ENCODE measurements at regions not wholly inside any gene's neighbourhood (a gene's known extent, or its start where the extent isn't known, plus 50 kb on each side); places are given as distances from the start of the nearest gene placed in this dataset.
"Not testable (repeated sequence)": the region's sequence is repeated elsewhere in the genome, so short reads cannot be mapped to it uniquely, and the experiment has no call there.

DNA sequence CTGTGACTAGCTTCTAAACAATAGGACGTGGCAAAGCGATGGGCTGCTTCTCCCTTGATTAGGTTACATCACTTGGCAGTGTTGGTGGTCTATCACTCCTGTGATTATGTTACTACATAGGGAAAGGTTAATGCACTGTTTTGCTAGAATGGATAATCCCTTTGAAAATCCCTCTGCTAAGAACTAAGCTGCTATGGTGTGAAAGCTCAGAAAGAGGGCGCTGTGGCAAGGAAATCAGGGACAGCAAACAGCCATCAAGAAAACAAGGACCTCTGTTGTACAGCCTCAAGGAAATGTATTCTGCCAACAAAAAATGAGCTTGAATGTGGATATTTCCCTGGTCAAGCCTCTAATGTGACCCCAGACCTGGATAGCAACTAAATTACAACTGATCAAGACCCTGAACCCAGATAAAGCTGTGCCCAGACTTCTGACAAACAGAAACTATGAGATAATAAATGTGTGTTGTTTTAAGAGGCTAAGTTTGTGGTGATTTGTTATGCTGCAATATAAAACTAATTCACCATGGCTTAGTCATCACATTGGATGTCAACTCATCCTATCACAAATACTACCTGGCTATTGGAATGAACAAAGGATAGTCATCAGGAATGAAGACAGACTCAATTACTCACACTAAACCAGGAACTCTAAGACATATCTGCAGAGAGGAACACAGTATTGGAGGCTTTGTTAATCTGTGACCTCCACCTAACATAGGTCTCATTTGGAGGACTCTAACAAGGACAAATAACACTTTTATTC is 1215.9 kb downstream of the EFNA5 start:
- Mint-ChIP-seq H3K4me3 (no peak overlapping the region), H3K36me3 (no peaks in the 10 kb centered on the region), H3K4me1 (no peaks in the 10 kb centered on the region), H3K27ac (no peak overlapping the region), H3K27me3 (no peaks in the 10 kb centered on the region), H3K9me3 (no peaks in the 10 kb centered on the region)
- no peak for DNase-seq (ENCODE audit: low spot score in 2 of 2)
- no peak for ATAC-seq (ENCODE audit: low read depth)

- no peaks in the 10 kb centered on the region for H3K36me3 Mint-ChIP-seq
- ATAC-seq (ENCODE audit: low read depth) (no peak), DNase-seq (ENCODE audit: low spot score in 2 of 2) (no peak)
- no peaks in the 10 kb centered on the region for H3K9me3 Mint-ChIP-seq
- H3K4me3 Mint-ChIP-seq, result no peak overlapping the region
- H3K27ac Mint-ChIP-seq, result no peak overlapping the region
- no peaks in the 10 kb centered on the region for H3K27me3 Mint-ChIP-seq
- H3K4me1 Mint-ChIP-seq, result no peaks in the 10 kb centered on the region
Observed at GRCh38 chr5:106454050-106454449, 1216.7 kb downstream of the EFNA5 start.

GRCh38 chr5:106451998-106452397 is 1218.7 kb downstream of the EFNA5 start:
- no peaks in the 10 kb centered on the region for H3K27me3 Mint-ChIP-seq
- H3K4me1 Mint-ChIP-seq, result no peaks in the 10 kb centered on the region
- no peak overlapping the region for H3K4me3 Mint-ChIP-seq
- H3K36me3 Mint-ChIP-seq, result no peaks in the 10 kb centered on the region
- H3K27ac Mint-ChIP-seq, result no peak overlapping the region
- DNase-seq (ENCODE audit: low spot score in 2 of 2), result no peak
- ATAC-seq (ENCODE audit: low read depth), result no peak
- no peaks in the 10 kb centered on the region for H3K9me3 Mint-ChIP-seq

- no peak overlapping the region for H3K27ac Mint-ChIP-seq
- DNase-seq (ENCODE audit: low spot score in 2 of 2), result no peak
- no peaks in the 10 kb centered on the region for H3K27me3 Mint-ChIP-seq
- no peak for ATAC-seq (ENCODE audit: low read depth)
- H3K4me1 Mint-ChIP-seq, result no peaks in the 10 kb centered on the region
- no peaks in the 10 kb centered on the region for H3K36me3 Mint-ChIP-seq
- no peak overlapping the region for H3K4me3 Mint-ChIP-seq
- no peaks in the 10 kb centered on the region for H3K9me3 Mint-ChIP-seq
Observed at GRCh38 chr5:106443746-106444145, 1227.0 kb downstream of the EFNA5 start.

GRCh38 chr5:106435185-106435584 is 1235.6 kb downstream of the EFNA5 start:
- Mint-ChIP-seq H3K27ac (no peak overlapping the region), H3K27me3 (no peaks in the 10 kb centered on the region), H3K36me3 (no peaks in the 10 kb centered on the region), H3K4me3 (no peak overlapping the region), H3K9me3 (peaks cover 5% of the 10 kb centered on the region), H3K4me1 (no peaks in the 10 kb centered on the region)
- ATAC-seq (ENCODE audit: low read depth), result no peak
- DNase-seq (ENCODE audit: low spot score in 2 of 2), result no peak

- not testable (repeated sequence) for H3K36me3 Mint-ChIP-seq; H3K4me3 Mint-ChIP-seq; ATAC-seq (ENCODE audit: low read depth); H3K27me3 Mint-ChIP-seq; DNase-seq (ENCODE audit: low spot score in 2 of 2); H3K4me1 Mint-ChIP-seq; H3K27ac Mint-ChIP-seq
- peaks cover 11% of the 10 kb centered on the region for H3K9me3 Mint-ChIP-seq
Observed at GRCh38 chr5:106430733-106431132, 1240.0 kb downstream of the EFNA5 start.

- no peaks in the 10 kb centered on the region for H3K36me3 Mint-ChIP-seq
- H3K4me1 Mint-ChIP-seq, result no peaks in the 10 kb centered on the region
- H3K27ac Mint-ChIP-seq, result no peak overlapping the region
- no peaks in the 10 kb centered on the region for H3K27me3 Mint-ChIP-seq
- DNase-seq (ENCODE audit: low spot score in 2 of 2) (no peak), ATAC-seq (ENCODE audit: low read depth) (no peak)
- H3K4me3 Mint-ChIP-seq, result no peak overlapping the region
- peaks cover 2% of the 10 kb centered on the region for H3K9me3 Mint-ChIP-seq
Observed at GRCh38 chr5:106423109-106423897, 1247.4 kb downstream of the EFNA5 start.

GRCh38 chr5:106420102-106420501 is 1250.6 kb downstream of the EFNA5 start:
- DNase-seq (ENCODE audit: low spot score in 2 of 2), result no peak
- no peak overlapping the region for H3K27ac Mint-ChIP-seq
- ATAC-seq (ENCODE audit: low read depth), result no peak
- H3K9me3 Mint-ChIP-seq, result peaks cover 6% of the 10 kb centered on the region
- no peaks in the 10 kb centered on the region for H3K36me3 Mint-ChIP-seq
- no peak overlapping the region for H3K4me3 Mint-ChIP-seq
- H3K4me1 Mint-ChIP-seq, result no peaks in the 10 kb centered on the region
- H3K27me3 Mint-ChIP-seq, result no peaks in the 10 kb centered on the region

DNA sequence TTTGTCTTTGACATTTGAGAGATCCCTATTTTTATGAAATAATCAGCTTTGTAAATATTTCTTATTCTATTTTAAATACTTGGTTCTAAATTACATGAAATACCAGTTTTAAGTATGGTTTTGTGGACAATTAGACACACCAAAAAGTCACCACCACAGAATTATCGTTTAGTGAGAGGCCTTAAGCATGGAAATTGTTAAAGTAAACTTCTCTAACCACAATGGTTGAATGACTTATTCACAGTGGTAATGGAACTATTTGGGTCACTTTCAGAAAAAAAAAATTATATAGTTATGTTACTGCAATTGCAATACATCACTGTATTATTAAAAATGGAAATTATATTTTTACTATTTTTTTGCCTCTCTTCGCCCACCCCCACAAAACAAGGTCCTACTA is 1252.5 kb downstream of the EFNA5 start:
- no peaks in the 10 kb centered on the region for H3K27me3 Mint-ChIP-seq
- no peak for ATAC-seq (ENCODE audit: low read depth)

GRCh38 chr5:106417566-106417965 is 1253.2 kb downstream of the EFNA5 start:
- Mint-ChIP-seq H3K27ac (no peak overlapping the region), H3K9me3 (peaks cover 6% of the 10 kb centered on the region), H3K27me3 (no peaks in the 10 kb centered on the region), H3K36me3 (no peaks in the 10 kb centered on the region), H3K4me3 (no peak overlapping the region), H3K4me1 (no peaks in the 10 kb centered on the region)
- no peak for DNase-seq (ENCODE audit: low spot score in 2 of 2)
- ATAC-seq (ENCODE audit: low read depth), result no peak

More for the DNA sequence above, 1252.5 kb downstream of the EFNA5 start:
- DNase-seq (ENCODE audit: low spot score in 2 of 2), result no peak
- Mint-ChIP-seq H3K4me3 (no peak overlapping the region), H3K27ac (no peak overlapping the region), H3K9me3 (peaks cover 6% of the 10 kb centered on the region), H3K4me1 (no peaks in the 10 kb centered on the region), H3K36me3 (no peaks in the 10 kb centered on the region)

GRCh38 chr5:106417163-106417562 is 1253.6 kb downstream of the EFNA5 start:
- ATAC-seq (ENCODE audit: low read depth) (no peak), DNase-seq (ENCODE audit: low spot score in 2 of 2) (no peak)
- H3K4me3 Mint-ChIP-seq, result no peak overlapping the region
- no peaks in the 10 kb centered on the region for H3K27me3 Mint-ChIP-seq
- no peak overlapping the region for H3K27ac Mint-ChIP-seq
- H3K36me3 Mint-ChIP-seq, result no peaks in the 10 kb centered on the region
- no peaks in the 10 kb centered on the region for H3K4me1 Mint-ChIP-seq
- H3K9me3 Mint-ChIP-seq, result peaks cover 6% of the 10 kb centered on the region

GRCh38 chr5:106415541-106415940 is 1255.2 kb downstream of the EFNA5 start:
- no peak overlapping the region for H3K27ac Mint-ChIP-seq
- ATAC-seq (ENCODE audit: low read depth), result no peak
- H3K4me1 Mint-ChIP-seq, result no peaks in the 10 kb centered on the region
- H3K9me3 Mint-ChIP-seq, result peaks cover 4% of the 10 kb centered on the region
- H3K4me3 Mint-ChIP-seq, result no peak overlapping the region
- no peaks in the 10 kb centered on the region for H3K27me3 Mint-ChIP-seq
- no peak for DNase-seq (ENCODE audit: low spot score in 2 of 2)
- no peaks in the 10 kb centered on the region for H3K36me3 Mint-ChIP-seq

- DNase-seq (ENCODE audit: low spot score in 2 of 2) (no peak), ATAC-seq (ENCODE audit: low read depth) (no peak)
- Mint-ChIP-seq H3K27me3 (no peaks in the 10 kb centered on the region), H3K27ac (no peak overlapping the region), H3K4me1 (no peaks in the 10 kb centered on the region), H3K36me3 (no peaks in the 10 kb centered on the region), H3K9me3 (peaks cover 6% of the 10 kb centered on the region), H3K4me3 (no peak overlapping the region)
Observed at GRCh38 chr5:106414342-106414741, 1256.4 kb downstream of the EFNA5 start.

GRCh38 chr5:106412606-106413005 is 1258.1 kb downstream of the EFNA5 start:
- no peak for ATAC-seq (ENCODE audit: low read depth)
- Mint-ChIP-seq H3K27me3 (no peaks in the 10 kb centered on the region), H3K4me3 (no peak overlapping the region), H3K9me3 (peaks cover 6% of the 10 kb centered on the region), H3K36me3 (no peaks in the 10 kb centered on the region), H3K4me1 (no peaks in the 10 kb centered on the region), H3K27ac (no peak overlapping the region)
- DNase-seq (ENCODE audit: low spot score in 2 of 2), result no peak
